ENCODE measurements at regions not wholly inside any gene's neighbourhood (a gene's known extent, or its start where the extent isn't known, plus 50 kb on each side); places are given as distances from the start of the nearest gene placed in this dataset.

DNA sequence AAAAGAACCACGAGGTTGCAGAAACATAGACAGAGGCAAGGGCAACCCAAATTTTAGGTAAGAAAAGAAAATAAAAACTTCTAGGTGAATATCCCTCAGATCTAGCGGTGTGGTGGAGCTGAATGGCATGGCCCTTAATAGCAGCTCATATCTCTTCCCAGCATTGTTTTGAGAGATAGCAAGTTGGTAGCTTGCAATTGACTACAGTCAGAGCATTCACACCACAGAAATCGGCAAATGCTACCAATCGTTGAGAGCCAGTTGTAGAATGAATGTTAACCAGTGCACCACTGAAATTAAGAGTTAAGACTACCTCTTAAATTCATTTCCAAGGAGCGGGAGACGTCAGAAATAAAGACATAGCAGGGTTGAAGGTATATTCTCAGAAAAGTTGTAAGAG lies 184.0 kb upstream of the KIT start:
- ATAC-seq (replicated peaks in 6 of 8) = no peak
- H3K4me1 ChIP-seq (replicated peaks in 1 of 2) = no peaks in the 10 kb centered on the region
- 0 to 91% (median 70%) methylated on average over 1 to 6 of the region's 6 CpGs for WGBS, 10 experiments
- in situ Hi-C loops (cut with MboI; ENCODE audit: low pct_unique_long_range_greater_than_20kb in 2 of 9, low sequenced_read_pairs in 9 of 9, unreplicated experiment in 9 of 9) = no loop called here
- H3K4me3 ChIP-seq = no peak overlapping the region
- H3K27ac ChIP-seq = no peak overlapping the region

- in situ Hi-C loops (cut with MboI; ENCODE audit: low pct_unique_long_range_greater_than_20kb in 2 of 9, low sequenced_read_pairs in 9 of 9, unreplicated experiment in 9 of 9) = no loop called here
- Histone ChIP-seq H3K4me1 (replicated peaks in 1 of 2) (no peaks in the 10 kb centered on the region), H3K4me3 (no peak overlapping the region), H3K27ac (no peak overlapping the region)
- peak in 1 of 8 experiments; percentile 34 for ATAC-seq (replicated peaks in 6 of 8)
Observed at GRCh38 chr4:54475546-54475945, 182.2 kb upstream of the KIT start.

DNA sequence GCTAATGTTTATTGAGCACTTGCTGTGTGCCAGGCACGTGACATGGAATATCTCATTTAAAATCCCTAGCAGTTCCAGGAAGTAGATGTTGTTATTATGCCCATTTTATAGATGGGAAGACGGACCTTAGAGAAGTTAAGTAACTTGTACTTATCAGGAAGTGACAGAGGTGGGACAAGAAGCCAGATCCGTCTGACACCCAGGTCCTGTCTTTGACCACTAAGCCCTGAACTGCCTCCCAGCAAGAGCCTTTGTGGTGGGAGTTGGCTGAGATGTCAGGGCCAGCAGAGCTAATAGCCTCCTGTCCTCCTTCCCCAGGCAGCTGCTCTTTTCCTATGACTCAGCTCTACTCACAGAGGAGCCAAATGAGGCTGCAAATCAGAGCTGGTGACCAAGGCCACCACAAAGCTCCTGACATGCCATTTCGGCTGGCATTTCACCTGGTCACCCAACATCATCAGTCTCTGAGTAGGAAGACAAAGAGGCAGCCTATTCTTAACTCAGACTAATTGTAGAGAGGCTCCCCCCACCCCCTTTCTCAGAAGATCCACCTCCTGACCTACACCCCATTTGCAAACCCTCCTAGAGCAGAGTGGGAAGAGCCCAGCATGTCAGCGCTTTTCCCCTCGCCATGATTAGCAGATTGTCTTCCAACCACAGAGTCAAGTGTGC lies 175.1 kb upstream of the KIT start:
- Histone ChIP-seq H3K4me3 (no peak overlapping the region), H3K4me1 (replicated peaks in 1 of 2) (no peaks in the 10 kb centered on the region), H3K27ac (no peak overlapping the region)
- 27 to 86% (median 63%) methylated on average over 1 to 5 of the region's 6 CpGs; no CpG with 5 or more reads in 4 of the 10 experiments for WGBS, 10 experiments
- in situ Hi-C loops (cut with MboI; ENCODE audit: low pct_unique_long_range_greater_than_20kb in 2 of 9, low sequenced_read_pairs in 9 of 9, unreplicated experiment in 9 of 9) = no loop called here
- no peak for ATAC-seq (replicated peaks in 6 of 8)

- Histone ChIP-seq H3K4me1 (replicated peaks in 1 of 2) (no peaks in the 10 kb centered on the region), H3K27ac (no peak overlapping the region), H3K4me3 (no peak overlapping the region)
- in situ Hi-C loops (cut with MboI; ENCODE audit: low pct_unique_long_range_greater_than_20kb in 2 of 9, low sequenced_read_pairs in 9 of 9, unreplicated experiment in 9 of 9) = no loop called here
- peak in 1 of 8 experiments; percentile 55 for ATAC-seq (replicated peaks in 6 of 8)
- WGBS, 10 experiments = 68 to 88% (median 76%) methylated on average over 1 to 6 of the region's 6 CpGs; no CpG with 5 or more reads in 4 of the 10 experiments
Observed at GRCh38 chr4:54484383-54484782, 173.4 kb upstream of the KIT start.

DNA sequence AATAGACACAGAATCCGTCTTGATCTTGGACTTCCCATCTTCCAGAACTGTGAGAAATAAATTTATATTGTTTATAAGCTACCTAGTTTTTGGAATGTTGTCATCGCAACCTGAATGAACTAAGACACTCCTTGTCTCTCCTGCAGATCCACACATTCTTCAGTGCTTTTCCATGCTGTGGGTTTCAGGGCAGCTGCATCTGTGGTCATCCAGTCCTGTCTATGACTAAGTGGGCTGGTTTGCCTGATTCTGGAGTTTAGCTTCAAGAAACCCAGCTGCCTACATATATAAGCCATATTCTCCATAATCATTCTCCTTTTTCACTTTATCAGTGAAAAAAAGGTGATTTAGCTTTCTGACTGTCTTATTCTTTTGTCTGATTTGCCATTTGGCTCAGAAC lies 170.3 kb upstream of the KIT start:
- H3K27ac ChIP-seq = no peak overlapping the region
- 60 to 100% (median 60%) methylated on average over 1 to 2 of the region's 2 CpGs; no CpG with 5 or more reads in 5 of the 10 experiments for WGBS, 10 experiments
- H3K4me3 ChIP-seq = no peak overlapping the region
- no peaks in the 10 kb centered on the region for H3K4me1 ChIP-seq (replicated peaks in 1 of 2)
- ATAC-seq (replicated peaks in 6 of 8) = no peak
- in situ Hi-C loops (cut with MboI; ENCODE audit: low pct_unique_long_range_greater_than_20kb in 2 of 9, low sequenced_read_pairs in 9 of 9, unreplicated experiment in 9 of 9) = no loop called here

DNA sequence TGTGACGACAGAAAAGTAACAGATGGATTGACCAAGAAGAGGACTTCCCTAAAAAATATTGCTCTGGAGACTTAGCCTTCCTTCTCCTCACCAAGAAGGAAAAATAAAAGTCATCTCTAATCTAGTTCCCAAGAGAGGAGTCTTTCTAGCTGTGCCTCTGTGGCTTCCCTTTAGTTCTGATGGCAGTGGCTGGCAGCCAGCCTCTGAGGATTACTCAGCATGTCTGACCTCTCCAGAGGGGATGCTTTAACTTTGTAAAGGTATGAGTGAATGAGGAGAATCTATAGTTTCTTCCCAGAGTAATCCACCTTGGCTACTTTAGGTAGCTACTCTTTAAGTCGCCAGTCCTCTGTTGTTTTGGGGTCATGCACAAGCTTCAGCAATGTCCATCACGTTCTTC lies 163.9 kb upstream of the KIT start:
- in situ Hi-C loops (cut with MboI; ENCODE audit: low pct_unique_long_range_greater_than_20kb in 2 of 9, low sequenced_read_pairs in 9 of 9, unreplicated experiment in 9 of 9) = no loop called here
- ATAC-seq (replicated peaks in 6 of 8) = no peak
- Histone ChIP-seq H3K27ac (no peak overlapping the region), H3K4me1 (replicated peaks in 1 of 2) (peaks cover under 1 to 1% of the 10 kb centered on the region in 2 donors), H3K4me3 (no peak overlapping the region)
- WGBS, 10 experiments = 44 to 100% (median 69%) methylated on average over 1 to 3 of the region's 3 CpGs; no CpG with 5 or more reads in 2 of the 10 experiments

DNA sequence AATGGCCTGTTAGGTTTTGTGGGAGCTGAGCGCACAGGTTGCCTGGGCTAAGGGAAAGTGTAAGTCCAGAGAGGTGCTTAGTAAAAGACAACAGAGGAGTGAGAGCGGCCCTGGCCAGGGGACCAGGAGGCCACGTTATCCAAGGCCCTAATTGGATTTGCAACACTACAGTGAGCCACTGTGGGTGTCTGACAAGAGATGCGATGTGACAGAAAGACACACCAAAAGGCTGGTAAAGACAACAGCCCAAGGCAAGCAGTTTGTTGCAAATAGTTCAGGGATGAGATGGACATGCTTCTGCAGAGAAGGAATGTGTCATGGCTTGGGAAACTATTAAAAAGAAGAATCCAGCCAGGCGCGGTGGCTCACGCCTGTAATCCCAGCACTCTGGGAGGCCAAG lies 162.7 kb upstream of the KIT start:
- ATAC-seq (replicated peaks in 6 of 8) = no peak
- Histone ChIP-seq H3K27ac (no peak overlapping the region), H3K4me1 (replicated peaks in 1 of 2) (peaks cover 9 to 10% of the 10 kb centered on the region in 2 donors), H3K4me3 (no peak overlapping the region)
- in situ Hi-C loops (cut with MboI; ENCODE audit: low pct_unique_long_range_greater_than_20kb in 2 of 9, low sequenced_read_pairs in 9 of 9, unreplicated experiment in 9 of 9) = no loop called here
- 73 to 100% (median 94%) methylated on average over 1 to 7 of the region's 7 CpGs; no CpG with 5 or more reads in 5 of the 10 experiments for WGBS, 10 experiments

- WGBS, 10 experiments = 42 to 96% (median 81%) methylated on average over 1 to 3 of the region's 3 CpGs; no CpG with 5 or more reads in 1 of the 10 experiments
- in situ Hi-C loops (cut with MboI; ENCODE audit: low pct_unique_long_range_greater_than_20kb in 2 of 9, low sequenced_read_pairs in 9 of 9, unreplicated experiment in 9 of 9) = no loop called here
- Histone ChIP-seq H3K27ac (no peak overlapping the region), H3K4me3 (no peak overlapping the region), H3K4me1 (replicated peaks in 1 of 2) (peaks cover 9 to 11% of the 10 kb centered on the region in 2 donors)
- ATAC-seq (replicated peaks in 6 of 8) = no peak
Observed at GRCh38 chr4:54495641-54496040, 162.1 kb upstream of the KIT start.

GRCh38 chr4:54496412-54496811 lies 161.3 kb upstream of the KIT start:
- Histone ChIP-seq H3K4me1 (replicated peaks in 1 of 2) (peaks cover 9 to 11% of the 10 kb centered on the region in 2 donors), H3K27ac (no peak overlapping the region), H3K4me3 (no peak overlapping the region)
- ATAC-seq (replicated peaks in 6 of 8) = no peak
- WGBS, 10 experiments = 40 to 90% (median 69%) methylated on average over 1 to 3 of the region's 5 CpGs; no CpG with 5 or more reads in 4 of the 10 experiments
- in situ Hi-C loops (cut with MboI; ENCODE audit: low pct_unique_long_range_greater_than_20kb in 2 of 9, low sequenced_read_pairs in 9 of 9, unreplicated experiment in 9 of 9) = no loop called here

GRCh38 chr4:54497947-54498346 lies 159.8 kb upstream of the KIT start:
- WGBS, 10 experiments = 0 to 88% (median 63%) methylated on average over 1 to 2 of the region's 3 CpGs; no CpG with 5 or more reads in 3 of the 10 experiments
- peaks cover 9 to 11% of the 10 kb centered on the region in 2 donors for H3K4me1 ChIP-seq (replicated peaks in 1 of 2)
- in situ Hi-C loops (cut with MboI; ENCODE audit: low pct_unique_long_range_greater_than_20kb in 2 of 9, low sequenced_read_pairs in 9 of 9, unreplicated experiment in 9 of 9) = no loop called here
- ATAC-seq (replicated peaks in 6 of 8) = no peak
- no peak overlapping the region for H3K27ac ChIP-seq
- no peak overlapping the region for H3K4me3 ChIP-seq

- WGBS, 10 experiments = 0 to 50% (median 0%) methylated on average over 1 of the region's 1 CpG; no CpG with 5 or more reads in 7 of the 10 experiments
- ATAC-seq (replicated peaks in 6 of 8) = peak in 4 of 8 experiments; percentile 6 to 67 (median 37)
- in situ Hi-C loops (cut with MboI; ENCODE audit: low pct_unique_long_range_greater_than_20kb in 2 of 9, low sequenced_read_pairs in 9 of 9, unreplicated experiment in 9 of 9) = no loop called here
- Histone ChIP-seq H3K4me3 (no peak overlapping the region), H3K27ac (no peak overlapping the region), H3K4me1 (replicated peaks in 1 of 2) (peaks cover 9 to 11% of the 10 kb centered on the region in 2 donors)
Observed at GRCh38 chr4:54498661-54499111, 159.1 kb upstream of the KIT start.

DNA sequence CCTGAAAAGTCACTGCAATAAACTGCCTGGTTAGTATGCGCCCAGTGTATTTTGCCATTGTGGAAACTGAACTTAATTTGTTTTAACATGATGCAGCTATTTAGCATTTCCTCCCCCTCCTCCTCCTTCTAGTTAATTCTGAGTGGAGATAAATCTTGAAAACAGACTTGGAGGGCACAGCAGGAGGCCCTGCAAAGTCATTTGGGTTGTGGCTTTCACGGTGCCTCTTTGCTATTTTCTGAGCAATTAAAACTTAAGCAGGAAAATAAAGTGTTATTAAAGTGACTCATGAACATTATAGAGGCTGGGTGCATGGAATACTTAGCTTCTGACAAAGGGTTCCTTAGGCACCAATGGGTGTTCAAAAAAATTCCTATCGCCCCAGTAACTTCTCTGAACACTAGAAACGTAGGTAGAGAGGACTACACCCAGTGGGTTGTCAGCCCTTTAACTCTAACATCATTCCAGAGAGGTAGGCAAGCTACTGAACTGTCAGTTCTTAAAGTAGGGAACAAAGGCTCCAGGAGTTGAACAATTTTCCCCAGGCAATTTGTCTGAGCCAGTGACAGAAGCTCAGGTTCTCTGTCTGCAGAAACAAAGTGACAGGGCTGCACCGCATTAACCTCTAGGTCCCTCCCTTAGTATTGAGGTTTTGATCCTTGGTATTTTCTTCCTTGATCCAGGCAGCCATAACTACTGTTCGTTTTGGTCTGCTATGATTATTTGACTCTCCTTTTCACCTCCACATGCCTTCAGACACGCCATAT lies 158.3 kb upstream of the KIT start:
- 18 to 80% (median 38%) methylated on average over 1 to 6 of the region's 7 CpGs; no CpG with 5 or more reads in 1 of the 10 experiments for WGBS, 10 experiments
- no peak overlapping the region for H3K4me3 ChIP-seq
- H3K4me1 ChIP-seq (replicated peaks in 1 of 2) = peaks cover 9 to 11% of the 10 kb centered on the region in 2 donors
- no peak overlapping the region for H3K27ac ChIP-seq
- in situ Hi-C loops (cut with MboI; ENCODE audit: low pct_unique_long_range_greater_than_20kb in 2 of 9, low sequenced_read_pairs in 9 of 9, unreplicated experiment in 9 of 9) = no loop called here
- ATAC-seq (replicated peaks in 6 of 8) = peak in 6 of 8 experiments; percentile 32 to 62 (median 46)

GRCh38 chr4:54505362-54505761 lies 152.4 kb upstream of the KIT start:
- H3K4me1 ChIP-seq (replicated peaks in 1 of 2) = no peaks in the 10 kb centered on the region
- no peak overlapping the region for H3K27ac ChIP-seq
- in situ Hi-C loops (cut with MboI; ENCODE audit: low pct_unique_long_range_greater_than_20kb in 2 of 9, low sequenced_read_pairs in 9 of 9, unreplicated experiment in 9 of 9) = no loop called here
- ATAC-seq (replicated peaks in 6 of 8) = no peak
- H3K4me3 ChIP-seq = no peak overlapping the region

Data from motor neuron (in vitro differentiated cells).